ENCODE measurements at regions not wholly inside any gene's neighbourhood (a gene's known extent, or its start where the extent isn't known, plus 50 kb on each side); places are given as distances from the start of the nearest gene placed in this dataset.
A peak's percentile ranks its signal among the peaks of the same experiment; 100 is the strongest.

DNA sequence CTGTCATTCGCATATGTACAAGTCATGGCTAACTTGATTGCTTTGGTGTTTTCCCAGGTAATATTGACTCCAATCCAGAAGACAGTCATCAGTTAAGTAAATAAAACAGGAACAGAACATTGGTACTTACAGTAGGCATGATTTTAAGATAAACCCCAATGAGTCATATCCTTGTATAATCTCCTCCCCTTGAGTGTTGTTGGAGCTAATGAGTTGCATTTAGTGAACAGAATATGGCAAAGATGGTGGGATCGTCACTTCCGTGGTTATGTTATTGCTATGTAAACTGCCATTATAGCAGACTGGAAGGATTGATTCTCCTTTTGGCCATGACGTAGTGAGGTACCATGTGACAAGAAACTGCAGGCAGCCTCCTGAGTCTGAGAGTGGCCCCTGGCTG, 102.2 kb downstream of the TMX1 start:
- H3K4me3 ChIP-seq (ENCODE audit: low read depth in 2 of 2, low read length in 1 of 2) = no peak overlapping the region
- H3K79me2 ChIP-seq (ENCODE audit: insufficient read depth) = no peaks in the 10 kb centered on the region; the same call in 1 of the 2 replicates
- peak overlapping the region; percentile 5; the same call in 1 of the 2 replicates for H3K4me2 ChIP-seq
- H3K36me3 ChIP-seq (replicated peaks in 1 of 2; ENCODE audit: control insufficient read depth in 1 of 2, insufficient read depth in 2 of 2, low read length in 1 of 2) = no peaks in the 10 kb centered on the region
- no peaks in the 10 kb centered on the region for H3K27me3 ChIP-seq (ENCODE audit: insufficient read depth)
- 84% methylated on average over 4 of the region's 4 CpGs for WGBS (ENCODE audit: low lambda C conversion rate)
- no peaks in the 10 kb centered on the region for H4K20me1 ChIP-seq (ENCODE audit: insufficient read depth)
- peaks cover 5 to 6% of the 10 kb centered on the region in 2 experiments; a peak in 3 of 4 replicates for H3K4me1 ChIP-seq (ENCODE audit: control insufficient read depth in 1 of 2, insufficient read depth in 2 of 2, low read depth in 1 of 2, low read length in 1 of 2)
- TF ChIP-seq RCOR1 (IDR thresholded peaks at IDR 0.05; ENCODE audit: low read length) (no peak), TEAD4 (IDR thresholded peaks at IDR 0.05; ENCODE audit: borderline replicate concordance, insufficient read depth) (no peak), YY1 (IDR thresholded peaks at IDR 0.05; ENCODE audit: low read depth) (no peak), TCF12 (IDR thresholded peaks at IDR 0.05) (no peak), EP300 (IDR thresholded peaks at IDR 0.05; ENCODE audit: borderline replicate concordance in 1 of 2, low read depth in 1 of 2, low read length in 1 of 2) (no peak), MEF2A (IDR thresholded peaks at IDR 0.05; ENCODE audit: borderline replicate concordance, low read depth) (no peak)
- TF ChIP-seq, protein P1, sequence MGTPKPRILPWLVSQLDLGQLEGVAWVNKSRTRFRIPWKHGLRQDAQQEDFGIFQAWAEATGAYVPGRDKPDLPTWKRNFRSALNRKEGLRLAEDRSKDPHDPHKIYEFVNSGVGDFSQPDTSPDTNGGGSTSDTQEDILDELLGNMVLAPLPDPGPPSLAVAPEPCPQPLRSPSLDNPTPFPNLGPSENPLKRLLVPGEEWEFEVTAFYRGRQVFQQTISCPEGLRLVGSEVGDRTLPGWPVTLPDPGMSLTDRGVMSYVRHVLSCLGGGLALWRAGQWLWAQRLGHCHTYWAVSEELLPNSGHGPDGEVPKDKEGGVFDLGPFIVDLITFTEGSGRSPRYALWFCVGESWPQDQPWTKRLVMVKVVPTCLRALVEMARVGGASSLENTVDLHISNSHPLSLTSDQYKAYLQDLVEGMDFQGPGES (IDR thresholded peaks at IDR 0.05; ENCODE audit: low read depth, low read length) = no peak
- H3K27ac ChIP-seq (ENCODE audit: low read depth in 2 of 2, low read length in 1 of 2) = peak overlapping the region in 1 of 2 experiments; percentile 37; a peak in 1 of 4 replicates
- H3K9me2 ChIP-seq = no peaks in the 10 kb centered on the region
- H3F3A ChIP-seq (replicated peaks; ENCODE audit: insufficient read depth) = peaks cover 8% of the 10 kb centered on the region
- no peak overlapping the region; the same call in 1 of the 2 replicates for H2AFZ ChIP-seq (ENCODE audit: low read depth)
- DNase-seq = no peak
- H3K9me3 ChIP-seq = no peaks in the 10 kb centered on the region
- CTCF ChIA-PET = interaction anchor here (0.7 to 1.0 kb wide), 2 partner anchors 19 to 438 kb away, joined by 3 read pairs; no protein-coding TSS in a partner anchor
- POLR2A ChIA-PET = no interaction called here
- H3K9ac ChIP-seq = no peak overlapping the region

DNA sequence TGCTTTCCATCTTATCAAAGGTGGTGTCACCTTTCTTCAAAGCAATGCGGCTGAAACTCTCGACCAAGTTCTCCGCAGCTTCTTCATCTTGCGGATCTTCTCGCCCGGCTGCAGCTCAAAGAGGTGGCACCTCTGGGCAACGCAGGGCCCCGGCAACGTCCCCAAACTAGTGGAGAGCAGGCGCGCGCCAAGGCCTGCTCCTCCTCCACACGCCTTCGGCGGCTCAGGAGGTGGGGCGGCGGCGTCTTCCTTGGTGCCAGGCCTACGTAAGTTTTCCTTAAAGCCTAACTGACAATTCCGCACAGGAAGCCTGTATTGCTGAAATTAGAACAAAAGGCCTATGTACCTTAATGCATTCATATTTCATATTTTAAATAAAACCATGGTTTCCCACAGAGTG, 112.0 kb downstream of the TMX1 start:
- H3K4me1 ChIP-seq (ENCODE audit: control insufficient read depth in 1 of 2, insufficient read depth in 2 of 2, low read depth in 1 of 2, low read length in 1 of 2) = peaks cover 2 to 24% of the 10 kb centered on the region in 2 experiments; a peak in 2 of 4 replicates

More for the DNA sequence above, 112.0 kb downstream of the TMX1 start:
- Histone ChIP-seq H2AFZ (ENCODE audit: low read depth) (no peak overlapping the region), H3K9me3 (no peaks in the 10 kb centered on the region), H3K27ac (ENCODE audit: low read depth in 2 of 2, low read length in 1 of 2) (no peak overlapping the region), H3K9ac (no peak overlapping the region), H3K4me3 (ENCODE audit: low read depth in 2 of 2, low read length in 1 of 2) (no peak overlapping the region), H3K4me2 (no peak overlapping the region), H3K36me3 (replicated peaks in 1 of 2; ENCODE audit: control insufficient read depth in 1 of 2, insufficient read depth in 2 of 2, low read length in 1 of 2) (no peaks in the 10 kb centered on the region), H3F3A (replicated peaks; ENCODE audit: insufficient read depth) (no peaks in the 10 kb centered on the region), H3K9me2 (no peaks in the 10 kb centered on the region), H4K20me1 (ENCODE audit: insufficient read depth) (no peaks in the 10 kb centered on the region), H3K79me2 (ENCODE audit: insufficient read depth) (no peaks in the 10 kb centered on the region), H3K27me3 (ENCODE audit: insufficient read depth) (no peaks in the 10 kb centered on the region)
- TF ChIP-seq NFIC (IDR thresholded peaks at IDR 0.05; ENCODE audit: borderline replicate concordance) (no peak), EP300 (IDR thresholded peaks at IDR 0.05; ENCODE audit: borderline replicate concordance in 1 of 2, low read depth in 1 of 2, low read length in 1 of 2) (no peak), FOXM1 (IDR thresholded peaks at IDR 0.05; ENCODE audit: low read depth) (no peak), SMC3 (IDR thresholded peaks at IDR 0.05; ENCODE audit: low read depth, low read length) (no peak), CHD2 (IDR thresholded peaks at IDR 0.05; ENCODE audit: low read length, partially characterized antibody) (no peak), POLR2AphosphoS5 (IDR thresholded peaks at IDR 0.05; ENCODE audit: low read depth, low read length) (no peak), RFX5 (IDR thresholded peaks at IDR 0.05; ENCODE audit: low read length) (no peak), NRF1 (IDR thresholded peaks at IDR 0.05; ENCODE audit: low read depth, low read length) (no peak), EZH2phosphoT487 (IDR thresholded peaks at IDR 0.05; ENCODE audit: borderline replicate concordance, low read depth) (no peak)
- TF ChIP-seq, protein P2, sequence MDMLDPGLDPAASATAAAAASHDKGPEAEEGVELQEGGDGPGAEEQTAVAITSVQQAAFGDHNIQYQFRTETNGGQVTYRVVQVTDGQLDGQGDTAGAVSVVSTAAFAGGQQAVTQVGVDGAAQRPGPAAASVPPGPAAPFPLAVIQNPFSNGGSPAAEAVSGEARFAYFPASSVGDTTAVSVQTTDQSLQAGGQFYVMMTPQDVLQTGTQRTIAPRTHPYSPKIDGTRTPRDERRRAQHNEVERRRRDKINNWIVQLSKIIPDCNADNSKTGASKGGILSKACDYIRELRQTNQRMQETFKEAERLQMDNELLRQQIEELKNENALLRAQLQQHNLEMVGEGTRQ (IDR thresholded peaks at IDR 0.05; ENCODE audit: borderline replicate concordance, low read depth, low read length) = no peak
- TF ChIP-seq, protein P3, sequence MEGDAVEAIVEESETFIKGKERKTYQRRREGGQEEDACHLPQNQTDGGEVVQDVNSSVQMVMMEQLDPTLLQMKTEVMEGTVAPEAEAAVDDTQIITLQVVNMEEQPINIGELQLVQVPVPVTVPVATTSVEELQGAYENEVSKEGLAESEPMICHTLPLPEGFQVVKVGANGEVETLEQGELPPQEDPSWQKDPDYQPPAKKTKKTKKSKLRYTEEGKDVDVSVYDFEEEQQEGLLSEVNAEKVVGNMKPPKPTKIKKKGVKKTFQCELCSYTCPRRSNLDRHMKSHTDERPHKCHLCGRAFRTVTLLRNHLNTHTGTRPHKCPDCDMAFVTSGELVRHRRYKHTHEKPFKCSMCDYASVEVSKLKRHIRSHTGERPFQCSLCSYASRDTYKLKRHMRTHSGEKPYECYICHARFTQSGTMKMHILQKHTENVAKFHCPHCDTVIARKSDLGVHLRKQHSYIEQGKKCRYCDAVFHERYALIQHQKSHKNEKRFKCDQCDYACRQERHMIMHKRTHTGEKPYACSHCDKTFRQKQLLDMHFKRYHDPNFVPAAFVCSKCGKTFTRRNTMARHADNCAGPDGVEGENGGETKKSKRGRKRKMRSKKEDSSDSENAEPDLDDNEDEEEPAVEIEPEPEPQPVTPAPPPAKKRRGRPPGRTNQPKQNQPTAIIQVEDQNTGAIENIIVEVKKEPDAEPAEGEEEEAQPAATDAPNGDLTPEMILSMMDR (IDR thresholded peaks at IDR 0.05) = no peak
- TF ChIP-seq, protein P4, sequence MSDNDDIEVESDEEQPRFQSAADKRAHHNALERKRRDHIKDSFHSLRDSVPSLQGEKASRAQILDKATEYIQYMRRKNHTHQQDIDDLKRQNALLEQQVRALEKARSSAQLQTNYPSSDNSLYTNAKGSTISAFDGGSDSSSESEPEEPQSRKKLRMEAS (IDR thresholded peaks at IDR 0.05; ENCODE audit: low read depth) = no peak
- TF ChIP-seq, protein P5, sequence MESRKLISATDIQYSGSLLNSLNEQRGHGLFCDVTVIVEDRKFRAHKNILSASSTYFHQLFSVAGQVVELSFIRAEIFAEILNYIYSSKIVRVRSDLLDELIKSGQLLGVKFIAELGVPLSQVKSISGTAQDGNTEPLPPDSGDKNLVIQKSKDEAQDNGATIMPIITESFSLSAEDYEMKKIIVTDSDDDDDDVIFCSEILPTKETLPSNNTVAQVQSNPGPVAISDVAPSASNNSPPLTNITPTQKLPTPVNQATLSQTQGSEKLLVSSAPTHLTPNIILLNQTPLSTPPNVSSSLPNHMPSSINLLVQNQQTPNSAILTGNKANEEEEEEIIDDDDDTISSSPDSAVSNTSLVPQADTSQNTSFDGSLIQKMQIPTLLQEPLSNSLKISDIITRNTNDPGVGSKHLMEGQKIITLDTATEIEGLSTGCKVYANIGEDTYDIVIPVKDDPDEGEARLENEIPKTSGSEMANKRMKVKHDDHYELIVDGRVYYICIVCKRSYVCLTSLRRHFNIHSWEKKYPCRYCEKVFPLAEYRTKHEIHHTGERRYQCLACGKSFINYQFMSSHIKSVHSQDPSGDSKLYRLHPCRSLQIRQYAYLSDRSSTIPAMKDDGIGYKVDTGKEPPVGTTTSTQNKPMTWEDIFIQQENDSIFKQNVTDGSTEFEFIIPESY (IDR thresholded peaks at IDR 0.05; ENCODE audit: borderline replicate concordance, low read depth) = no peak
- POLR2A ChIA-PET = no interaction called here
- DNase-seq = no peak
- 98% methylated on average over 15 of the region's 20 CpGs for WGBS (ENCODE audit: low lambda C conversion rate)
- CTCF ChIA-PET = no interaction called here

Measured in SK-N-SH (cell line).